Upper lobe of left lung (tissue), 6 donors: ENCODE measurements at regions not wholly inside any gene's neighbourhood (a gene's known extent, or its start where the extent isn't known, plus 50 kb on each side); places are given as distances from the start of the nearest gene placed in this dataset.

ENCODE experiments used
- ATAC-seq, 2 donors: fragments of 200-7000 bp; cut with Tn5 transposase; one replicate each; pipeline ENCODE4 v1.9.1; 2022; ENCODE audit warnings: mild to moderate bottlenecking in 2 of 2, moderate library complexity in 2 of 2; ENCODE audit not compliant: low FRiP score in 2 of 2
- DNase-seq, 2 donors: peaks; one replicate each; pipeline ENCODE4 v3.0.0-alpha.2; 2019 to 2020
- H3K27ac ChIP-seq, 4 donors: fragments of 200-600 bp; sonication (generic); one replicate each; pipeline ENCODE4 v1.5.1; 2016 to 2019
- H3K27me3 ChIP-seq, 4 donors: fragments of 200-600 bp; sonication (generic); one replicate each; pipeline ENCODE4 v1.5.1; 2017 to 2019
- H3K36me3 ChIP-seq, 4 donors: fragments of 200-600 bp; sonication (generic); one replicate each; pipeline ENCODE4 v1.5.1; 2016 to 2019
- H3K4me1 ChIP-seq, 4 donors: fragments of 200-600 bp; sonication (generic); one replicate each; pipeline ENCODE4 v1.5.1; 2018 to 2019
- H3K4me3 ChIP-seq, 4 donors: fragments of 200-600 bp; sonication (generic); one replicate each; pipeline ENCODE4 v1.5.1; 2017 to 2019; ENCODE audit warnings: mild to moderate bottlenecking in 2 of 4, moderate library complexity in 1 of 4
- H3K9me3 ChIP-seq, 4 donors: fragments of 200-600 bp; sonication (generic); one replicate each; pipeline ENCODE4 v1.5.1; 2018 to 2019
- CTCF ChIP-seq, 6 experiments: fragments of 450-650 bp in 4 of 6; fragments of 200-600 bp in 2 of 6; sonication (generic) in 2 of 6; IDR thresholded peaks; one replicate each; pipeline ENCODE4 v1.5.1; 2016 to 2019; ENCODE audit warnings: antibody characterized with exemption in 6 of 6
- EP300 ChIP-seq, 4 donors: sonication (generic); formaldehyde crosslinking; IDR thresholded peaks; one replicate each; pipeline ENCODE4 v1.5.1; 2017; ENCODE audit warnings: antibody characterized with exemption in 4 of 4, control low read depth in 2 of 4
- POLR2A ChIP-seq, 4 donors: fragments of 450-650 bp; IDR thresholded peaks; one replicate each; pipeline ENCODE4 v1.5.1; 2016 to 2017; ENCODE audit warnings: antibody characterized with exemption in 4 of 4, mild to moderate bottlenecking in 2 of 4
- POLR2AphosphoS5 ChIP-seq, 2 donors: sonication (generic); formaldehyde crosslinking; IDR thresholded peaks; one replicate each; pipeline ENCODE4 v1.5.1; 2017; ENCODE audit warnings: antibody characterized with exemption in 2 of 2
- WGBS, 2 donors: methylation state at CpG; one replicate each; pipeline ENCODE4 v1.1.5; 2017 to 2018; 5-methylcytosine and 5-hydroxymethylcytosine counted together
- donor health status: DM: no; HTN: no; CAD: no; lungs with moderate emphysema.
- donor health status: DM: no; HTN: yes; CAD: no; lungs with severe emphysema.

GRCh38 chr14:51573607-51574006 is 78.1 kb upstream of the FRMD6 start:
- ATAC-seq = no peak
- no peak overlapping the region for H3K4me3 ChIP-seq
- TF ChIP-seq POLR2A (IDR thresholded peaks at IDR 0.05) = no peak
- TF ChIP-seq CTCF (IDR thresholded peaks at IDR 0.05) = no peak
- no peak for TF ChIP-seq POLR2AphosphoS5 (IDR thresholded peaks at IDR 0.05)
- TF ChIP-seq EP300 (IDR thresholded peaks at IDR 0.05) = no peak
- H3K27ac ChIP-seq = no peak overlapping the region
- peaks cover 0 to 3% (median 0%) of the 10 kb centered on the region in 4 donors for H3K4me1 ChIP-seq
- H3K9me3 ChIP-seq = no peaks in the 10 kb centered on the region
- 81 to 88% methylated on average over 6 of the region's 6 CpGs for WGBS, 2 donors
- H3K36me3 ChIP-seq = no peaks in the 10 kb centered on the region
- no peak for DNase-seq
- H3K27me3 ChIP-seq = no peaks in the 10 kb centered on the region

- H3K36me3 ChIP-seq = no peaks in the 10 kb centered on the region
- H3K27me3 ChIP-seq = no peaks in the 10 kb centered on the region
- H3K4me1 ChIP-seq = peaks cover 0 to 3% (median 0%) of the 10 kb centered on the region in 4 donors
- DNase-seq (no peak), ATAC-seq (no peak)
- no peaks in the 10 kb centered on the region for H3K9me3 ChIP-seq
- TF ChIP-seq CTCF (IDR thresholded peaks at IDR 0.05) = no peak
- no peak for TF ChIP-seq POLR2A (IDR thresholded peaks at IDR 0.05)
- TF ChIP-seq EP300 (IDR thresholded peaks at IDR 0.05) = no peak
- no peak for TF ChIP-seq POLR2AphosphoS5 (IDR thresholded peaks at IDR 0.05)
- no peak overlapping the region for H3K27ac ChIP-seq
- no peak overlapping the region for H3K4me3 ChIP-seq
Observed at GRCh38 chr14:51574009-51574408, 77.7 kb upstream of the FRMD6 start.

- ATAC-seq (no peak), DNase-seq (no peak)
- Histone ChIP-seq H3K27me3 (no peaks in the 10 kb centered on the region), H3K9me3 (no peaks in the 10 kb centered on the region), H3K27ac (no peak overlapping the region), H3K4me3 (no peak overlapping the region), H3K36me3 (no peaks in the 10 kb centered on the region), H3K4me1 (peaks cover 0 to 3% (median 0%) of the 10 kb centered on the region in 4 donors)
- 78 to 81% methylated on average over 11 of the region's 11 CpGs for WGBS, 2 donors
- TF ChIP-seq POLR2AphosphoS5 (IDR thresholded peaks at IDR 0.05) (no peak), EP300 (IDR thresholded peaks at IDR 0.05) (no peak), CTCF (IDR thresholded peaks at IDR 0.05) (no peak), POLR2A (IDR thresholded peaks at IDR 0.05) (no peak)
Observed at GRCh38 chr14:51575349-51576116, 76.2 kb upstream of the FRMD6 start.

GRCh38 chr14:51576117-51576430 is 75.6 kb upstream of the FRMD6 start:
- H3K4me1 ChIP-seq = peaks cover 0 to 3% (median 0%) of the 10 kb centered on the region in 4 donors
- no peaks in the 10 kb centered on the region for H3K27me3 ChIP-seq
- H3K27ac ChIP-seq = no peak overlapping the region
- H3K4me3 ChIP-seq = no peak overlapping the region
- H3K36me3 ChIP-seq = no peaks in the 10 kb centered on the region
- TF ChIP-seq CTCF (IDR thresholded peaks at IDR 0.05) = no peak
- TF ChIP-seq POLR2A (IDR thresholded peaks at IDR 0.05) = no peak
- no peak for TF ChIP-seq EP300 (IDR thresholded peaks at IDR 0.05)
- TF ChIP-seq POLR2AphosphoS5 (IDR thresholded peaks at IDR 0.05) = no peak
- 78 to 84% methylated on average over 3 of the region's 3 CpGs for WGBS, 2 donors
- H3K9me3 ChIP-seq = no peaks in the 10 kb centered on the region
- ATAC-seq = no peak
- no peak for DNase-seq

GRCh38 chr14:51576879-51577278 is 74.8 kb upstream of the FRMD6 start:
- 71 to 85% methylated on average over 1 of the region's 1 CpG for WGBS, 2 donors
- no peaks in the 10 kb centered on the region for H3K27me3 ChIP-seq

More at GRCh38 chr14:51576879-51577278, 74.8 kb upstream of the FRMD6 start:
- no peak overlapping the region for H3K4me3 ChIP-seq
- H3K27ac ChIP-seq = no peak overlapping the region
- TF ChIP-seq POLR2AphosphoS5 (IDR thresholded peaks at IDR 0.05) = no peak
- no peak for TF ChIP-seq CTCF (IDR thresholded peaks at IDR 0.05)
- no peak for TF ChIP-seq POLR2A (IDR thresholded peaks at IDR 0.05)
- no peak for TF ChIP-seq EP300 (IDR thresholded peaks at IDR 0.05)
- no peak for ATAC-seq
- H3K4me1 ChIP-seq = peaks cover 0 to 3% (median 0%) of the 10 kb centered on the region in 4 donors
- H3K9me3 ChIP-seq = no peaks in the 10 kb centered on the region
- no peak for DNase-seq
- H3K36me3 ChIP-seq = no peaks in the 10 kb centered on the region
